ENCODE measurements at regions not wholly inside any gene's neighbourhood (a gene's known extent, or its start where the extent isn't known, plus 50 kb on each side); places are given as distances from the start of the nearest gene placed in this dataset.

DNA sequence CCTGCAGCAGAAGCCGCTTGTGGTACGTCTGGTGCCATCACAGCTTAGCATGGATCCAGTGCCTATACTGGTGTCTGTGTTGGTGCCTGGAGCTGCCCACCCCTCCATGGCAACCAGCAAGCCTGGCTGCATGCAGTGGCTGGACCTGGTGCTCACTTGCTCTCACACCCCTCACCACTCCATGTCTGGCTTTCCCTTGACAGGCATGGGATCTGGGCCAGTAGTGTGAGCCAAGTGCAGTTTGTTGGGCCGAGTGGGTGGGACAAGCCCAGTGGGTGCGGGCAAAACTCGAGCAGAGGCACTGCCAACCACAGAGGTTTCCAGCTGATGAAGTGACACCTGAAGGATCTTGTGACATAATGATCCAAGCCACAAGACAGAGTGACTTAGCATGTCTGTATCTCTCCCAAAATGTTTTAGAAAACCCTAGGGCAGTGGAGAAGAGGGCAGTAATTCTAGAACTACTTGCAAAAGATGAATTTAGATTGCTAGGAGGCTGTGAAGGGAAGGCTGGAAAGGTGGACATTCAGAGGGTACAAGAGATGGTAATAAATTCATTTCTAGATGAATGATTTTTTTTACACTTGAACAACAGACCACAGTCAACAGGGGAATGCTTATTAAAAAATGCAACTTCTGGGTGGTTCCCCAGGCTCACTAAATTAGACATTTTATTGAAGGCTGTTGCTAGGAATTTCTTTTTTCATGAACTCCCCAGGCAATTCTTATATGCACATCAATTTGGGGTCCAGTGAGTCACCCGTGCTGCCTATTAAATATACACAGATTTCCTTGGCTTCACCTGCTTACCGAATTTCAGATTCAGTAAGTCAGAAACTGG is 660.3 kb downstream of the TLR4 start:
- no peak for DNase-seq (ENCODE audit: low read depth in 2 of 2, low spot score in 1 of 2)

- no peak for DNase-seq (ENCODE audit: low read depth in 2 of 2, low spot score in 1 of 2)
Measured at GRCh38 chr9:118366228-118366627, 662.0 kb downstream of the TLR4 start.

DNA sequence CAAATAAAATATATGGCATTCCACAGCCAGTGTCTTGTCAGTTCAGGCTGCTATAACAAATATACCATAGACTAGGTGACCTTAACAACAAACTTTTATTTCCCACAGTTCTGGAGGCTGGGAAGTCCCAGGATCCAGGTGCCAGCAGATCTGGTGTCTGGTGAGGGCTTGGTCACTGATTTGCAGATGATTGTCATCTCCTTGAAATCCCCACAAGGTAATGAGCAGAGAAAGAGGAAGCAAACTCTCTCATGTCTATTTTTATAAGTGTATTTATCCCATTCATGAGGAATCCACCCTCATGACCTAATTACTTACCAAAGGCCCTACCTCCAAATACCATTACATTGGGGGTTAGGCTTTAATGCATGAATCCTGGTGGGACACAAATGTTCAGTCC is 663.2 kb downstream of the TLR4 start:
- DNase-seq (ENCODE audit: low read depth in 2 of 2, low spot score in 1 of 2), result no peak

GRCh38 chr9:118384531-118385100 is 680.4 kb downstream of the TLR4 start:
- DNase-seq (ENCODE audit: low read depth in 2 of 2, low spot score in 1 of 2), result no peak

GRCh38 chr9:118395415-118395814 is 691.2 kb downstream of the TLR4 start:
- DNase-seq (ENCODE audit: low read depth in 2 of 2, low spot score in 1 of 2), result no peak

- no peak for DNase-seq (ENCODE audit: low read depth in 2 of 2, low spot score in 1 of 2)
Measured at GRCh38 chr9:118401546-118401945, 697.3 kb downstream of the TLR4 start.

- DNase-seq (ENCODE audit: low read depth in 2 of 2, low spot score in 1 of 2), result no peak
Measured at GRCh38 chr9:118414676-118415075, 710.5 kb downstream of the TLR4 start.

DNA sequence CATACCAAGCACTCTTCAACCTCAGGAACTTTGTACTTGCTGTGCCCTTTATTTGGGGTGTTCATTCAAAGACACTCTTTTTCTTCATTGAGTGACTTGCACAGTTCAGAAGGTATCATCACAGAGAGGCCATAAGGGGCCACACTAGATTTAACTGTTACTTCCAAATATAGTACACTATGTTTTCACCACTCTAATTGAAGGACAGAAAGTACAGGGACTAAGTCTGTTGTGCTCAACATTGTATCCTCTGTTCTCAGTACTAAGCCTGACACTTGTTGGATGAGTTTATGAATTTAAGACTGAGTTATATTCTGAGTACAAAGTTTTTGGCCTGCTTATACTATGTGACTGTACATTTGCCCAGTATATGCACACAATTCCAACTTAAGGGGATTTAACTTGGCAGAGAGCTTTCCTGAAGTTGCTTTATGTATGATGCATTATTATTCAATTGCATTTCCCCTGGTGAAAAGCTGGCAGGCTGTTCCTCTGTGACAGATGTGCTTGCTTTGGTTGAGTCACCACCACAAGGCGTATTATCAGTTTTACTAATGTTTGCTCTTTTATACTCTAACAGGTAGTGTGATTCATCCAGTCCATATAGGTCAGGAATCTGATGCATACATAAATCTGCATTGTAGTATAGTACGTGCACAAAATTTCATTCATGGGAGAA is 714.8 kb downstream of the TLR4 start:
- DNase-seq (ENCODE audit: low read depth in 2 of 2, low spot score in 1 of 2), result no peak

DNA sequence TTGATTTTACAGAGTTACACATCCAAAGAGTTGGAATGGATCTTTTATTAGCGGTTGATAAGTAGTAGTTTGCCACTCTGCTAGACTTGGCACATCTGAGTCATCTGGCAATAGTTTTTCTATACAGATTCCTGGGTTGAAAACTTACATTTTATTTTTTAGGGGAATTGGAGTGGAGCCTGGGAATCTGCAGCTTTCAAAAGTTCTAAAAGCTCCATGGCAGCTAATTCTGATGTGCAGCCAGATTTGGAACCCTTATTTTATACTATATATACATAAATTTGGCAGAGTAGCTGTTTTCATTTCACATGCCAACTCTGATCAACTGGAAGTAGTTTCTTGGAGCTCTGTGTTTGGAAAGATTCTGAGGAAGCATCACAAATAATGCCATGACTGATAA is 715.5 kb downstream of the TLR4 start:
- DNase-seq (ENCODE audit: low read depth in 2 of 2, low spot score in 1 of 2), result no peak

- no peak for DNase-seq (ENCODE audit: low read depth in 2 of 2, low spot score in 1 of 2)
Measured at GRCh38 chr9:118422508-118422907, 718.3 kb downstream of the TLR4 start.

DNA sequence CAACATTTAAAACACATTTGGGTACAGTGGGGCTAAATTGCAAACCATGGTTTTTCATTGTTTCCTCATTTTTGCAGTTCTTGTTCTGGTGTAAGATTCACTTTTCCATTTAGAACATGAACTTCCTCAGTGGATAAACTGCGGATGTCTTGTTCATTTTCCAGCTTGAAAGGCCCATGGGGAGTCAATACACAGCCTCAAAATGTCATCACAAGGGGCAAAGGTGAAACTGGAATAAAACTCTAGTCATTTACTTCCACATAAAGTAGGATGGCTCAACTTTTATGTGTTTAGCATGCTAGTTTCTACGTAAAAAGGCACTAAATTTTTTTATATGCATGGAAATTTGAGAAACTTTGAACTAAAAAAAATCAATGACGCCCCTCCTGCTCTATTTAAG is 718.8 kb downstream of the TLR4 start:
- no peak for DNase-seq (ENCODE audit: low read depth in 2 of 2, low spot score in 1 of 2)

- DNase-seq (ENCODE audit: low read depth in 2 of 2, low spot score in 1 of 2), result no peak
Measured at GRCh38 chr9:118423721-118424120, 719.5 kb downstream of the TLR4 start.

GRCh38 chr9:118426772-118427171 is 722.6 kb downstream of the TLR4 start:
- DNase-seq (ENCODE audit: low read depth in 2 of 2, low spot score in 1 of 2), result no peak

DNA sequence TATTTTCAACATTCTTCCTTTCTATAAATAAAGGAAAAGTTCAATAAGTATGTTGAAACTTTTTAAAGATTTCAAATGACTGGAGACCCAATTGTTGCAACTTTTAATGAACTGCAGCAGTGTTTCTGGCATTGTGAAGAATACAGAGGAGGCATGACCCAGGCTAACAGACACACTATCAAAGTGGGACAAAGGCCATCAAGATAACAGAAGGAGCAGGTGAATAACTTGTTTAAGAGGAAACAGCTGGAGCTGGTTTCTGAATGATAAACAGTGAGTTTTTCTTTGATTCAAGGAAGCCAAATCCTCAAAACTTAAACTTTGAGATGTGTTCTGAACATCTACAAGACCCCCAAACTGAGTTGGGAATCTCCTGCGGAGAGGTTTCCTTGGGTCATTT is 734.6 kb downstream of the TLR4 start:
- DNase-seq (ENCODE audit: low read depth in 2 of 2, low spot score in 1 of 2), result no peak

DNA sequence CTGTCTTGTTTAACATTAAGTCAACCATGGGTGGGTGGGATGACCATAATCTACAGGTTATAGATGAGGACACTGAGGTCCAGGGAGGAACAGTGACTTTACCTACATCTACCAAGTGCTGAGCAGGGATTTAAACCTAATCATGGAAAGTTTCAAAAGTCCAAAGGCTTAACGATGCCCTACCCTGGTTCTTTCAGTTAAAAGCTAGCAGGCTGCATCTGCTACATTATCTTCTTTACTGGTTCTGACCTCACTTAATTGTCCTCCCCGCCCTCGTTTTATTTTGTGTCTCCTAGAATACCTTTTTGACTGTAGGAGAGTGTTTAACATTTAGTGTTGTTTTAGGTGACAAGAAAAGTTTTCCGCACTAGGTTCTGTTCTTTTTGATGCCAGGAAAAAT is 735.2 kb downstream of the TLR4 start:
- no peak for DNase-seq (ENCODE audit: low read depth in 2 of 2, low spot score in 1 of 2)

DNA sequence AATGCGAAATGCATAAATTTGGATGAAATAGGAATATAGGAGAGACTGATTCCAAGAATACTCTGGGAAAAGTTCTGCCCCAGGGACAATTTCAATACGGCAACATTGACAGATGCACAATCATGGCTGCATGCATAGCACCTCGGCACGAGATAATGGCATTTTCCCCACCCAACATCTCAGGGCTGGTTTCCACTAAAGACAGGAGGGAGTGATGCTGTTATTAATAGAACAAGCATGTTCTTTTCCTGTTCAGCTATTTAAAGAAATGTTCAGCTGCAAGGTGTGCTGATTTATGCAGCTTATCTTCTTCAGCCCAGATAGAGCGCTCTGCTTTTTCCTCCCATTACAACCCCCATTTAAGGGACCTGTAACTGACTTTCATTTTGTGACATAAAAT is 740.2 kb downstream of the TLR4 start:
- DNase-seq (ENCODE audit: low read depth in 2 of 2, low spot score in 1 of 2), result no peak

- DNase-seq (ENCODE audit: low read depth in 2 of 2, low spot score in 1 of 2), result no peak
Measured at GRCh38 chr9:118446943-118447639, 742.9 kb downstream of the TLR4 start.

DNA sequence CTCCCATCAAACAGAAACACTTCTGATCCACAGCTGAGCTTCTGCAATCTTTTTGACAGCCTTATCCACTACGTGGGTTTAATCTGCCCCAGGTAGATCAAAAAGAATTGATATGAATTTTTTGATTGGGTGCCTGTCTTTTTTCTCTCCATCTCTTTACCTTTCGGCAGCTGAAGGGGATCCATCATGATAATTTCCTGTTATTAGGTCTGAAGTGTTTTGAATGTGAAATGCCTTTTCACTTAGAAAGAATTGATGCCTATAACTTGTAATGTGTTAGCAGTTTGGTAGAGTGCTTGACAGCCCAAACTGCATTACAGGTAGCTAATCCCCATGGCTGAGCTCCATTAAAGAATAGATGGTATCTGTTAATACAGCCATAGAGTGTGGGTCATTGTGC is 745.4 kb downstream of the TLR4 start:
- DNase-seq (ENCODE audit: low read depth in 2 of 2, low spot score in 1 of 2), result no peak

GRCh38 chr9:118455259-118455658 is 751.1 kb downstream of the TLR4 start:
- no peak for DNase-seq (ENCODE audit: low read depth in 2 of 2, low spot score in 1 of 2)

DNA sequence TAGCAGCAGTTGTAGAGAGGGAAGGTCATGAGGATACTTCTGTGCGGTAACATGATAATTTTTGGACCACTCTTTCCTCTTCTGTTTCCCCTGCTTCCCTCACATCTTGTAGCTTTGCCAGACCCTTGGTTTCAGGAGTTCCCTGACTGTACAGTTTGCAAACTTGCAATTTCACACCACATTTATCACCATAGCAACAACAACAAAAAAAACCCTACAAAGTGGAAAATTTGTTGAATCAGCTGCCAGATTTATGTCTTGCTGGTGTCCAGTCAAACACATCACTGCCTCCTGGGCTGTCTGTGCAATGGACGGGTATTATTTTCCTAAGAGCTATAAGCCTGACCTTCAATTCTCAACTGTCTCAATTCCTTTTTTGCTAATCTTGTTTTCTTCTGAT is 751.6 kb downstream of the TLR4 start:
- no peak for DNase-seq (ENCODE audit: low read depth in 2 of 2, low spot score in 1 of 2)

GRCh38 chr9:118457171-118458000 is 753.2 kb downstream of the TLR4 start:
- no peak for DNase-seq (ENCODE audit: low read depth in 2 of 2, low spot score in 1 of 2)
